RWPE1 (cell line): ENCODE measurements at regions not wholly inside any gene's neighbourhood (a gene's known extent, or its start where the extent isn't known, plus 50 kb on each side); places are given as distances from the start of the nearest gene placed in this dataset.
"Not testable (repeated sequence)": the region's sequence is repeated elsewhere in the genome, so short reads cannot be mapped to it uniquely, and the experiment has no call there.

Experiments used
- CTCF ChIA-PET: fragments of 350-600 bp; sonication (Branson Sonifier 250); formaldehyde crosslinking; extraction: SDS; loops from one replicate; lab custom pipeline; 2021; lab: Yijun Ruan, JAX
- POLR2A ChIA-PET: fragments of 400-600 bp; formaldehyde crosslinking; extraction: SDS; loops from one replicate; lab custom pipeline; 2020; ENCODE audit warnings: antibody characterized with exemption; ENCODE audit not compliant: low non-redundant PET; lab: Yijun Ruan, JAX
- DNase-seq: peaks from one replicate; pipeline ENCODE4 v3.0.0; 2012; ENCODE audit warnings: low spot score
- H3K27ac ChIP-seq: fragments of 450-650 bp; 2 replicates; pipeline ENCODE4 v1.5.1; 2017
- CTCF ChIP-seq: fragments of 450-650 bp; conservative IDR thresholded peaks from 2 replicates; pipeline ENCODE4 v1.5.1; 2017; ENCODE audit warnings: low read depth, mild to moderate bottlenecking

- POLR2A ChIA-PET = no interaction called here
- TF ChIP-seq CTCF = peak; percentile 63
- peak; percentile 37 for DNase-seq
- CTCF ChIA-PET = no interaction called here
- no peak overlapping the region for H3K27ac ChIP-seq
Observed at GRCh38 chr21:20882462-20883407, 115.5 kb upstream of the NCAM2 start.

GRCh38 chr21:20883408-20883800 is 114.8 kb upstream of the NCAM2 start:
- no peak for DNase-seq
- ChIA-PET POLR2A (no interaction called here), CTCF (interaction anchor here (0.6 kb wide), 1 partner anchor 63 kb away, joined by 3 read pairs; no protein-coding TSS in a partner anchor)
- no peak for TF ChIP-seq CTCF
- H3K27ac ChIP-seq = no peak overlapping the region

GRCh38 chr21:20902511-20902910 is 95.7 kb upstream of the NCAM2 start:
- DNase-seq = no peak
- no peak overlapping the region for H3K27ac ChIP-seq
- no peak for TF ChIP-seq CTCF
- ChIA-PET POLR2A (no interaction called here), CTCF (interaction anchor here (0.7 kb wide), 1 partner anchor 1643 kb away, joined by 3 read pairs; no protein-coding TSS in a partner anchor)

DNA sequence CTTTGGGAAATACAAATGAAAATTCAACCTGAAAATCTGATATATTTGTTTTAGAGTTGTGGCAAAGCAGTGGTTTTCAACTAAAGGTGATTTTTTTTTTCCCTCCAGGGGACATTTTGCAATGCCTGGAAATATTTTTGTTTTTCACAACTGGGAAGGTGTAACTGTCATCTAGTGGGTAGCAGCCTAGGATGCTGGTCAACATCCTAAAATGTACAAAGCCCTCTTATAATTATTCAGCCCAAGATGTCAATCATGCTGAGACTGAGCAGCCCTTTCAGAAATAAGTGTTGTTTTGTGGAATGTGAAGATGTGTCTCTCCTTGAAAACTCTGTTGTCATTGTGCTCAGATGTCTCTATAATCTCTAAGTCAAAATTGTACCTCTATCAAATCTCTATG is 95.2 kb upstream of the NCAM2 start:
- DNase-seq = no peak

GRCh38 chr21:20927555-20927954 is 70.7 kb upstream of the NCAM2 start:
- POLR2A ChIA-PET, DNase-seq, H3K27ac ChIP-seq: not testable (repeated sequence)
- CTCF ChIA-PET = interaction anchor here (0.7 kb wide), 1 partner anchor 11 kb away, joined by 3 read pairs; no protein-coding TSS in a partner anchor

More for the DNA sequence above, 95.2 kb upstream of the NCAM2 start:
- POLR2A ChIA-PET = no interaction called here
- CTCF ChIA-PET = interaction anchor here (0.7 kb wide), 1 partner anchor 1644 kb away, joined by 3 read pairs; no protein-coding TSS in a partner anchor
- no peak overlapping the region for H3K27ac ChIP-seq
- no peak for TF ChIP-seq CTCF

DNA sequence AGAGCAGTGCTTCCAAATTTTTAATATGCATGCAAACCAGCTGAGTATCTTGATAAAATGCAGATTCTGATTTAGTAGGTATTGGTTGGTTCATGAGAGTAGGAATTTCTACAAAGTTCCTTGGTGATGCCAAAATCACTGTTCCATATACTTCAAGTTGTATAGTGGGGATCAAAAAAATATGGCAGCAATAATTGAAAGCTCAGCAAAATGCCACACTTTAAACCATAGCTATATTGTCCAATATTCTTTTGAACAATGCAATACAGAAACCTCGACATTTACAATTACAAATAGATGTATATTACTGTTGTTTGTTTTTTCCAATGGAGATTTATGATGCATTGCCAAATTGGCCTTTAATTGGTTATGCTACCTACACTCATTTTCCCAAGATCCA is 55.7 kb upstream of the NCAM2 start:
- ChIA-PET CTCF (no interaction called here), POLR2A (no interaction called here)
- no peak overlapping the region for H3K27ac ChIP-seq
- no peak for TF ChIP-seq CTCF
- DNase-seq = no peak

DNA sequence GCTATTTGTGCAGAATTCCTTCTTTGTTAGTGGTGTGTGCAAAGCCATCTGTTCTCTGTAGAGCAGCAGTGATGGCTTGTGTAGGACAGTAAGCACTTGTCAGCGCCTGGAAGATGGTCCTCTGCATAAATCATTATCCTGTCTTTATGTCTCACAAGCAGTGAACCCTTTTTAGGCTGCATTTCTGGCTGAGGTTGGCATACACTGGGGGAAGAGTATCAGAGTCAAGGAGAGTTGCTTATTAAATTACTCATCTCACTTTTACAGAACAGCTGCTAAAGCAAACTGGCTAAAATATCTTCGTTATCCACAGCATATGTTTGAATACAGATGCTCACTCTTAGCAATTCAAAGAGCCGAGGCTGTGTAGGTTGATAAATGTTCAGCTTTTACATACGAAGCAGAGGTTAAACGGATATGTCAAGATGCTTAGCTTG is 54.6 kb upstream of the NCAM2 start:
- CTCF ChIA-PET = no interaction called here
- POLR2A ChIA-PET = no interaction called here
- no peak for DNase-seq
- H3K27ac ChIP-seq = no peak overlapping the region
- no peak for TF ChIP-seq CTCF
